ENCODE measurements at regions not wholly inside any gene's neighbourhood (a gene's known extent, or its start where the extent isn't known, plus 50 kb on each side); places are given as distances from the start of the nearest gene placed in this dataset.

DNA sequence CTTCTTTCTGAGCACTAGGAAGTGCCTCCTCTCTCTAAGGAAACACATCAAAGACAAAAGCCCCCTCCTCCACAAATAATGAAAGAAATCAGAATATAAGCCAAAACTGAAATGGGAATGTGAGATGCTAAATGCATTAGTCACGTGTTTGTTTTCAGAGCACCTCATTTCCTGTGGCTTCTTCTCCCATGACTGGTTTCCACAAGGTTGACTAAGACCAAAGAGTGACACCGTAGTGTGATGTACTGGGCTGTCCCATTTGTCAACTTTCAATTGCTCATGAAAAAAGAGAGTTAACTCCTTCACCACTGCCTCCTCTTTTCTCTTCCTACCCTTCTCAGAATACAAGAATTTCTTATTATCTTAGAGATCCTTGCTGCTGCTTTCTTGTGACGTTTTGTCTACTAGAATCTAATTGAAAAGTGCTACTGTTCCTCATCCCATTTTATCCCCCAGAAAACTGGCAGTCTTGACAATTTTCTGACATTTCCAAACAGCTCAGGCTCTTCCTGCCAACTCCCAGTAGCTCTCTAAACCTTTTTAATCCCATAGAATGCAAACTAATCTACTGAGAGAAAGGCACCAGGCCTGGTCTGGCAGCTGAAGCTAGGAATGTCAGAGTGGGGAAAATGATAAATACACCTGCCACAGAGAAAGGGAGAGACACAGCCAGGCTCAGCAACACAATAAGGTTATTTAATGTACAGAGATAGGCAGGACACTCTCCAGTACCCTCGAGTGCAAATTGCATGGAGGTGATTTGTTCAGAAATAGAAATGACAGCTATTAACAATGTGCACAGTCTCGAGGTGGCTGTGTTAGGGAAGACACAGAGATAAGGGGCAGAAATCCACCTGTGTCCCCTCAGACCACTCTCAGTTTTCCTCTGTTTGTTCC lies 671.7 kb upstream of the NRSN1 start:
- no peak for DNase-seq

DNA sequence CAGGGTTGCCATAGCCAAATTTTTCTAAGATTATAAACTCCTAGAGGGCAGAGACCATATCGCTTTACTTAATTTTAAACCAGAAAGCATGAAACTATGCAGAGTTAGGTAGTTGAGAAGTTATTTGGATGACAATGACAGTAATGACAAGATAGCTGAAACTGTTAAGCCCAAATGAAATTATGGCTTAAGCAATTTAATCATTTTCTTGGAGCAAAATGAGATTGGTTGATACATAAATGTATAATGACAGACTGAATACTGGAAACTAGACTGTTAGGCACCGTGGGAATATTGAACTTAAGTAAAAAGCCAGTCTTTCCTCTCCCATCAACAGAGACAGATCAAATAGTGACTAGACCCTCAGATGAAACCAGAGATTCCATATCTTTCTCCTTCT lies 670.3 kb upstream of the NRSN1 start:
- no peak for DNase-seq

GRCh38 chr6:23456396-23456795 lies 669.6 kb upstream of the NRSN1 start:
- no peak for DNase-seq

- no peak for DNase-seq
Measured at GRCh38 chr6:23457321-23457720, 668.7 kb upstream of the NRSN1 start.

GRCh38 chr6:23465912-23466311 lies 660.1 kb upstream of the NRSN1 start:
- no peak for DNase-seq

- DNase-seq = no peak
Measured at GRCh38 chr6:23477586-23477985, 648.4 kb upstream of the NRSN1 start.

DNA sequence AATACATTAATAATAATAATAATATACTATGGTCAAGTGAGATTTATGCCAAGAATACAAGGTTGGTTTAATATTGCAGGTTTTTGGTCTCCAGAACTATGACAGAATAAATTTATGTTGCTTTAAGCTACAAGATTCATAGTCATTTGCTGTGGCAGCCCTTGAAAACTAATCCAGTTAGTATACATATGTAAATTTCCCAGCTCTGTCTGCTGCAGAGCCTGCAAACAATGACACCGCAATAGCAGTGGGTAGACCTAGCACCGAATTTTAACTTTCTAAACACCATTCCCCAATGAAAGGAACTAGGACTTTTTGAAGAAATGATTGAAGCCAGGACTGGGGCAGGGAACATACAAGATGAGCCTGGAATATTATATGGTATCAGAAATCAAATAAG lies 647.7 kb upstream of the NRSN1 start:
- no peak for DNase-seq

- no peak for DNase-seq
Measured at GRCh38 chr6:23483896-23484295, 642.1 kb upstream of the NRSN1 start.

- no peak for DNase-seq
Measured at GRCh38 chr6:23494367-23494766, 631.6 kb upstream of the NRSN1 start.

DNA sequence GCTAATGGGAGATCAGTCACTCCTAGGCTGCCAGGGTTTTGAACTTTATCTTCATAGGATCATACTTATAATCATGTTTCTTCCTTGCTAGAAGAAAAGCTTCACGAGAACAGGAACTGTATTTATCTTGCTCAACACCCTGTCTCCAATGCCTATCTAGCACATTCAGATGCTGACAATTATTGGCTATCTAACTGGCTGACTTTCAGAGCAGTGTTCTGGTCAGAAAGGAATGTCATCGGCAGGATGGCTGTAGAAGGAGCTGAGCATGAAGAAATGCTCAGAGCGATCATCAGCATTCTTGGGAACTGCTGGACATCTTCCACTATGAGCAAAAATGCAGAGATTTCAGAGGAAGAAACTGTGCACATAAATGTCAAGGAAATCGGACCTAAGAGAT lies 628.0 kb upstream of the NRSN1 start:
- DNase-seq = no peak

GRCh38 chr6:23499549-23499948 lies 626.5 kb upstream of the NRSN1 start:
- DNase-seq = no peak

- no peak for DNase-seq
Measured at GRCh38 chr6:23503173-23503572, 622.8 kb upstream of the NRSN1 start.

GRCh38 chr6:23505026-23505425 lies 621.0 kb upstream of the NRSN1 start:
- DNase-seq = no peak

DNA sequence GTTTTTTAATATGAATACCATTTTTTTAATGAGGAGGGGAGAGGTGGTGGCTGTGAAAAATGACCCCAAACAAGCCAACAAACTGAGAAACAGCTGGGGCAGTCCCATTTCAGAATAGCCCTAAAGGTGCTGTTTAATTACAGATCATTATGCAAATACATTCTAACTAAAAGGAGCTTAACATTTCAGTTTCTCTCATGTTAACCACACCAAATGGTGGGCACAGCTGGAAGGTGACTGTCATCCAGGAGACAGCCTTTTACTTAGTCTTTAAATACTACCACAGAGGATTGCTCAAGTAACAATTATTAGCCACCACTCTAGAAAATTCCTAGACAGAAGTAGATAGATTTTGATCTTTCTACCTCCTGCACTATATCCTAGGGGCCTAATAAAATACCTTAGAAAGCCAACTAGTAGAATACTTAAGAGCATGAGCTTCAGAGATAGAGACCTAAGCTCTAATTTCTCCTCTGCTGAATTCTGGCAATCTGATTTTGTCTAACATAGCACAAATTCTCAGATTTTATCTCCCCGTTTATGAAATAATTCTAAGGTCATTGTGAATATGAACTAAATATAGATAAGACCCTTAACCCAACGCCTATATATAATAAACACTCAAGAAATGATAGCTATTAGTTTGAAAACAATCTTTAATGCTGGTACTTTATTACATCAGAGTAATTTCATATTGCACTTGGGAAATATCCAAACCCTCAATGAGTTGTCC lies 615.1 kb upstream of the NRSN1 start:
- DNase-seq = no peak

DNA sequence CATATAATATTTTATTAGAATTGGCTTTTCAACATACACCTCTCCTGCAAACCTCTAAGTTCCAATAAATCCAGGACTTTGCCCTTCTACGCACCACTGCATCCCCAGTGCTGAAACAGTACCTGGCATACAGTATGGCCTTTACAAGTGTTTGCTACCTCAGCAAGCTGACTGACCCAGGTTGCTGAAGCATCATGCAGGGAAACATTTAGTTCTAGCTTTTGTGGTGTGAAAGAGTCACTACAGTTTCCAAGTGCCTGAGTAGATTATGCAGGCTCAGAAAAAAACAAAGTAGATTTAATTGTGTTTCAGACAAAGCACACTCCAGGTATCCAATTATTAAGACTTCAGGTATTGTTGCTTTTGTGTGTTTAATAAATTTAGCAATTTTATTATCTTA lies 614.2 kb upstream of the NRSN1 start:
- DNase-seq = no peak

- DNase-seq = no peak
Measured at GRCh38 chr6:23518294-23518693, 607.7 kb upstream of the NRSN1 start.

GRCh38 chr6:23522792-23523547 lies 603.0 kb upstream of the NRSN1 start:
- no peak for DNase-seq

DNA sequence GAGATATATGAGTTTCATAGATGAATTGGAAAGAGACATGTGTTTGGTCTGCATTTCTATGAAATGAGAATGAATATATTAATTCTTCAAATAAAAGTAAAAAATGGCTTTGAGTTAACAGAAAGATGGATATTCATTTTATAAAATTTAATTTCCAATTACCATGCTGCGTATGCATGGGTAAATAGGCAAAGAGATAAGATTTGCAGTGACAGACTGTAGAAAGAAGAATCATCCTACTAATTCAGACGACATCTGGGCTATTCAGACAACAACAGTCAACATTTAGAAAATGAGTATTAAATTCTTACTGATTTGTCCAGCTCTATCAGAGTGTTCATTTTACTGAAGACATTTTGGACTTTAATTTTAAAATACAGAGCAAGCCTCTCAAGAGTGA lies 602.2 kb upstream of the NRSN1 start:
- no peak for DNase-seq

- no peak for DNase-seq
Measured at GRCh38 chr6:23524548-23524947, 601.5 kb upstream of the NRSN1 start.

DNA sequence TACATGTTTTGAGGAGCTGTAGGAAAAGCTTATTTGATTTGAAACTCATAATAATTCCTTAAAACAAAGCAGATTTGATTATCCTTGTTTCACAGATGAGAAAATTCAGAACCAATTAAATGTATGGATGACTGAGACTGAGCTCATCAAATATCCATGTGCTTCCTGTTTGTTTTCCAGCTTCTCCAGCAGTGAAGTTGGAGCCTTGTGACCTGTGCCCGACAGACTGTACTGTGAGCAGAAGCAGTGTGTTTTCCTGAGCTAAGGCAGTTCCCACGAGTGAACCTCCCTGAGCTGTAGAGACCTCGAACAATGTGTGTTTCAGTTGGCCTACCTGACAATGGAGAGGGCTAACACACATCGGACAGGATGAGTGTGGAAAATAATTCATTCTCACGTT lies 599.5 kb upstream of the NRSN1 start:
- no peak for DNase-seq

DNA sequence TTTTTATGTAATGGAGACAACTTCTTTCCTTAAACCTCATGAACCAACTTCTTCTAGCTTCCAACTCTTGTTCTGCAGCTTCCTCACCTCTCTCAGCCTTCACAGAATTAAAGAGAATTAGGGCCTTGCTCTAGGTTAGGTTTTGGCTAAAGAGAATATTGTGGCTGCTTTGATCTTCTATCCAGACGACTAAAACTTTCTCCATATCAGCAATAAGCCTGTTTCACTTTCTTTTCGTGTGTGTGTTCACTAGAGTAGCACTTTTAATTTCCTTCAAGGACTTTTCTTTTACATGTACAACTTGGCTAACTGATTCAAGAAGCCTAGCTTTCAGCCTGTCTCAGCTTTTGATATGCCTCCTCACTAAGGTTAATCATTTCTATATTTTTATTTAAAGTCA lies 596.1 kb upstream of the NRSN1 start:
- no peak for DNase-seq

DNA sequence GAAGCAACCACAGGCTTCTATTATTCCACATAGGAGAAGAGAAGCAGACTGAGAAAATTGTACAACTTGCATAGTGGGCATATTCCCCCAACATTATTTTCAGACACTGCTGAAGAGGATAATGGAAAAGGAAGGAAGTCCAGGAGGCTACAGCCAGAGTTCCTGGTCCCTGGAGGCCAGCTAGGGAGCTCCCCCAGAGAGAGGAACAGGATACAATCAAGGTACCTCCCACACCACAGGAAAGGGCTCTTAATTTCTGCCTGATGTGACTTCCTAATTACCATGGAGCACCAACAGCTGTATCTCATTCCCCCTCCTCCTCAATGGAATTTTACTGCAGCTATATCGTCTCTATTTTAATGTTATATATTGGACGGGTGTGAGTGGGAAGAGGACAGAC lies 594.3 kb upstream of the NRSN1 start:
- no peak for DNase-seq

- DNase-seq = no peak
Measured at GRCh38 chr6:23532227-23532626, 593.8 kb upstream of the NRSN1 start.

- no peak for DNase-seq
Measured at GRCh38 chr6:23533311-23533710, 592.7 kb upstream of the NRSN1 start.

Measured in activated CD4-positive, alpha-beta T cell treated with anti-CD3 and anti-CD28 coated beads, Interleukin-10, Interleukin-2, amounts not matched to agents 100 ng/mL and 50 ng/mL, durations not matched to agents 16 hours and 8 hours (primary cell).